Right lobe of liver (tissue), 4 donors: ENCODE measurements at regions not wholly inside any gene's neighbourhood (a gene's known extent, or its start where the extent isn't known, plus 50 kb on each side); places are given as distances from the start of the nearest gene placed in this dataset.

Experiments used
- CTCF ChIP-seq, 4 donors: fragments of 200-600 bp in 3 of 4; fragments of 450-650 bp in 1 of 4; IDR thresholded peaks; one replicate each; pipeline versions ENCODE4 v1.5.1 to v1.8.0; 2016 to 2022; ENCODE audit warnings: antibody characterized with exemption in 4 of 4, mild to moderate bottlenecking in 2 of 4
- POLR2A ChIP-seq: fragments of 450-650 bp; IDR thresholded peaks from one replicate; pipeline ENCODE4 v1.6.1; 2017; ENCODE audit warnings: antibody characterized with exemption, mild to moderate bottlenecking
- donor health status: DM: no; HTN: no; CAD: no.
- donor health status: DM: no; HTN: no; CAD: no.
- donor health status: DM: no; HTN: yes; CAD: no.

GRCh38 chr1:218926631-218927030, 247.0 kb upstream of the LYPLAL1 start:
- TF ChIP-seq CTCF (IDR thresholded peaks at IDR 0.05) (no peak), POLR2A (no peak)
